Activated CD8-positive, alpha-beta memory T cell treated with anti-CD3 and anti-CD28 coated beads, Interleukin-2, amount 50 U/mL, for 24 hours (primary cell): ENCODE measurements at regions not wholly inside any gene's neighbourhood (a gene's known extent, or its start where the extent isn't known, plus 50 kb on each side); places are given as distances from the start of the nearest gene placed in this dataset.

Experiments
- DNase-seq: peaks from one replicate; pipeline ENCODE4 v3.0.0-alpha.2; 2020; ENCODE audit errors: extremely low read depth

GRCh38 chr2:177053038-177053437 is 159.6 kb upstream of the HNRNPA3 start:
- no peak for DNase-seq

DNA sequence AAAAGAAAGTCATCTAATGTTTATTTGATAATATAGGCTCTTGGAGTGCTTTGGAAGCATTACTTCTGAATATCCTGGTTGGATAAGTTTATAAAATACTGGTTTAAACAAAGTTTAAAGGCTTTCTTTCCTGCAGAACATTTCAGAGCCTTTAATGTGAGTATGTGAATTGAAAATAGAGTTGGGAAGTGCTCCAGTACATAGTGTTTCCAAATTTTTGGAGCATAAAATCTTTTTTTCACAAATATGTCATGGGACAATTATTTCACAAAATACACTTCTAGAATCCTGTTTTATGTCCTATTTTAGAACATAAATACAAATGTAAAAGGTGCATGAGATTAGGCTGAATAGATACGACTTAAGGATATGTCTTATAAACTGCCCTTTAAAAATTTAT is 158.9 kb upstream of the HNRNPA3 start:
- DNase-seq, result no peak

GRCh38 chr2:177056481-177056929 is 156.1 kb upstream of the HNRNPA3 start:
- DNase-seq, result no peak

- DNase-seq, result no peak
Measured at GRCh38 chr2:177058747-177059146, 153.8 kb upstream of the HNRNPA3 start.

- no peak for DNase-seq
Measured at GRCh38 chr2:177059293-177059692, 153.3 kb upstream of the HNRNPA3 start.

- DNase-seq, result no peak
Measured at GRCh38 chr2:177063331-177063730, 149.3 kb upstream of the HNRNPA3 start.

- DNase-seq, result no peak
Measured at GRCh38 chr2:177064422-177064821, 148.2 kb upstream of the HNRNPA3 start.

DNA sequence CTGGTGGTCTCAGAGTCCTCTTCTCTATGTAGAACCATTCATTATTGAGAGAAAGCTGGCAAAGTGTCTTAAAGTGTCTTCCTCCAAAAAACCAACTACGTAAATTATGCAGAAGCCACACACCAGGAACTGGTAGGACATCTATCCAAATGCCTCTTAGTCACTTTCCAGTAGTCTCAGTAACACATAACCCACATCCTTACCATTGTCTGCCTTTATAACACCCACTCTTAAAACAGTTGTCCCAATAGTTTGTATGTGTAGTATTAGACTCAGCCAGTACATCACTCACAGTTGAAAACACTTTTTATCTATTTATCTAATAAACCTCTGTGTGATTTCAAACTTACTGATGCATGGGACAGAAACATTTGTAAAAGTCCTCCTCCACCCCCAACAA is 143.6 kb upstream of the HNRNPA3 start:
- no peak for DNase-seq

- DNase-seq, result no peak
Measured at GRCh38 chr2:177072090-177072489, 140.5 kb upstream of the HNRNPA3 start.

DNA sequence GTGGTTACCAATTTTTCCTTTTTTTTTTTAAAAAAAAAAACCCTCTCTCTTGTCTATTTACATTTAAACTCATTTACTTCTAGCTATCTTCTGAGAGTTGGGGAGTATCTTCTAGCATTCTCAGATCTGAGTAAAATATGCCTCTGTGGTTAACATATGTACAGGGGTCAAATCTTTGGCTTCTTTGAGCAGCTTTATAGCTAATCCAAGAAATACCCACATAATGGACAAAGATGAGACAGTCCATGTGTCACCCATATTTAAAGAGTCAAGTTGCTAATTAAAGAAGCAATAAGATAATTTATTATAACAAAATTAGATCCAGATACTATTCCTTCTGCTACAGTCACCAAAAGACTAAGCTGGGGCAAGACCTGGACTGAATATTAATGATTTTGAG is 139.0 kb upstream of the HNRNPA3 start:
- DNase-seq, result no peak

DNA sequence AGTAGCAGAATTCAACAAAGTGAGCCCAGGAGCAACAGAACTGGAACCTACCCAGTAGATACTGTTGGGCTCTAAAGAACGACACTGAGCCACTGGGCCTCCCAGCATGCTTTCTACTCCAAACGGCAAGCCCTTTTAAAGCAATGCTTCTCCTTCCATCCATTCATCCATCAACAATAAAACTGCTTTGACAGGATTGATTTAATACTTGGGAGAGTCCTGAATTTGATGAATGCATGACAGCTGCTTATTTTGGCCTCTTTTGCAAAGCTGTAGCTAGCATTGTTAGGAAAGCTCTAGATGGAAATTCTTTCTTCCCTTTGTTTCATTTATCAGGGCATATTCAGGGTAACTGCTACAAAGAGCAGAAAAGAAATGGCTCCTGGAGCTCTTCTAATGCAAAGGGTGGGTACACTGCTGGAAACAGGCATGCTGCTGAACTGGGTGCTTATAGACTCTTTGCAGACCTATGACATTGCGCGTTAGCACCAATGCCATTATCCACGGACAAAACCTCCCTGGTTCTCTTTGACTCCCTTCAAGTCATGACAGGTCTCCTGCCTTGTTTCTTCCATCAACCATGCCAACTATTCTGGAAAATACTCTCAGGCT is 138.4 kb upstream of the HNRNPA3 start:
- DNase-seq, result no peak

DNA sequence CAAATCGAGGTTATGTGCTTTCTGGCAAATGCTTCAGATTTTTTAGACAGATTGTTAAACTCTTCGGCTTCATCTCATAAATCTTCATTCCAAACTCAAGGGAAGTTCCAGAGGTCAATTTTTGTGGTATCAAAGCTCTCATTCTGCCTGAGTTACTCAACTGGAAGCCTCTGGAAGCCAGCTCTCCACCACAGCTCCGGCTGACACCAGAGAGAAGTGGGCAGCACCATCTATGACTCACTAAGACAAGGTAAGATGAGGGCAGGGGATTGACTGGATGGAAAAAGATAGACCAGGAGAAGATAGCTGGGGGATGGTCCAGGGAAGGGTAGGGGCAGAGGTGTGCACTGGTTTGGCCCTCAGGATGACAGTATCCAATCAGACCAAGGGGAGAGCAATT is 137.3 kb upstream of the HNRNPA3 start:
- DNase-seq, result no peak

GRCh38 chr2:177076636-177077179 is 135.9 kb upstream of the HNRNPA3 start:
- no peak for DNase-seq

DNA sequence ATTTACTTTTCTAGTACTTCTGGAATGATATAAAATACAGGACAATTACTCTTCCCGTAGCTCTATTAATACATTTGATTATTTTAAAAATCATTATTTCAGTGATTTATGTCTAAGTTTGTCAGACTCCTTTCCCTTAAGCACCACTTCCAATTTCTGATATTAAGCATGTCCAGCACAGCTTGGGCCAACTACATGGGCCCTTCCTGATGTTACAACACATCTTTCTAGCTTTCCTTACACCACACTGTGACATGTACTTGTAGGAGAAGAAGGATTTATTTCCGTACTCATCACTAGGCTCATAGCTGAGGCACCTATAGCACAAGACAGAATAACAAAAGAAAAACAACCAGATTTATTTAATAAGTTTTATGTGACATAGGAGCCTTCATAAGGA is 134.8 kb upstream of the HNRNPA3 start:
- DNase-seq, result no peak

DNA sequence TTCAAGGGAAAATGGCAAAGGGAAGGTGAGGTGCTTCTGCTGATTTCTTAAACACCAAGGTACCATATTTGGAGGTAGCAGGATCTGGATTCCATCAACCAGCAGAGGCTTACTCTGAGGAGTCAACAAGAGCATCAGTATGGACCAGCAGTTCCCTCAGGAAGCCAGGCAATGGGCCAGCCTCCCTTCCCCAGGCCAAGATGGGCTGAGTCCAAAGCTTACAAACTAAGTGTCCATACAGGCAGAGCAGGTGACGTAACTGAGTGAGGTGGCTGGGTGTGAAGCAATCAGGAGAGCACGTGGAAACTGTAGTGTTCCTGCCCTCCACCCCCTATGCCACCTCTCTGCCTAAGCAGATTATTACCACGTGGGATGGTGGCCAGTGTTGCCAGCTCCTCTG is 134.2 kb upstream of the HNRNPA3 start:
- no peak for DNase-seq

GRCh38 chr2:177078855-177079254 is 133.7 kb upstream of the HNRNPA3 start:
- DNase-seq, result no peak

DNA sequence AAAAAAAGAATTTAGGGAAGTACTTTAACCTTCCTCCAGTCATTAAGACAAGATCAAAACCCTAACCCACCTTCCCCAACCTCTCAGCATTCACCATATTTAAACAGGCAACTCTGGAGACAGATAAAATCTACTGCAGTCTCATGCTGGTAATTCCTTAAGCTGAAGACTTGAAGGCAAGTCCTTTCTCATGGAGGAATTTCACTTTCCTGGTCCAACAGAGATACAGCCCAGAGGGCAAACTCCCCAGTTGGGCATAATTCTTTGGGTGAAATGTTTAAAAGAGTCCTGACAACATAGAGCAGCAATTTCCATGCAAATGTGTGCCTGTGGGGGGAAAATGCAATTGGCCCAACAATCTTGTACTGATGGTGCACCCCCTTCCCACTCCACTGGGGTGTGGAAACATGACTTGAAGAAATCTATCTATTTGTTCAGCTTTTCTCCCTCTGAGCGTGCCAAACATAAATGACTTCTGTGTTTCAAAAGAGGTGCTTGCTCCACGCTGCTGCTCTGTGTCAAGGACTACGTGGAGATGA is 131.8 kb upstream of the HNRNPA3 start:
- DNase-seq, result no peak

GRCh38 chr2:177084607-177085006 is 128.0 kb upstream of the HNRNPA3 start:
- DNase-seq, result no peak

DNA sequence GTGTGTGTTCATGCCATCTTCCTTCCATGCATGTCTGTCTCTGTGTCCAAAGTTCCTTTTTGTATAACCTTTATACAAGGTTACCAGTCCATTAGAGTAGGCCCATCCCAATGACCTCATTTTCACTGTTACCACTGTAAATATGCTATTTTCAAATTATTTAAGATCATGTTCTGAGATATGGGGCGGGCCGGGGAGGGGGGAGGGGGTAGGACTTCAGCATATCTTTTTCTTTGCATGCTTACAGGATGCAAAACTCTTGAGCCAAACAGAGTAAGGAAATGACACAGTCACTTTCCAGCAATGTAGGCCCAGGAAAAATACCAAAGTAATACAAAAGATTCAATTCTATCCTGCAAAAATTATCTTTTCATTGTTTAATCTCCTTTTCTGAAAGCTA is 124.1 kb upstream of the HNRNPA3 start:
- DNase-seq, result no peak

DNA sequence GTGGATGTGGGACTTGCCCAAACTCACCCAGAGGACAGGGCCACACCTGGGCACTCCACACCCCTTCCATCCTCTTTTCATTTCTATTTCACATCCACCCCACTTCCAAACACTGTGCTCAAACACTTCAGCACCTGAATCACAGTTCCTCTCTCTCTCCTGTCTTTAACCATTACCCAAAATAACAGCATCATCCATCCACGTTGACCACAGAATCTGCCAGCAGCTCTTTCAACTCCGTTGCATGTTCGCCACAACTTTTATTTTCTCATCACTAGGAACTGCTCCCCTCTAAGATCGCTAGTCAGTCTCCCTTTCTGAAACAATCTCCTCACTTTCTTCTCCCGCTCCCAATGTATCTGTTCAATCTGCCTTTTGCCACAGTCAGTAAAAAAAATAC is 121.6 kb upstream of the HNRNPA3 start:
- no peak for DNase-seq

GRCh38 chr2:177093371-177093770 is 119.2 kb upstream of the HNRNPA3 start:
- DNase-seq, result no peak

DNA sequence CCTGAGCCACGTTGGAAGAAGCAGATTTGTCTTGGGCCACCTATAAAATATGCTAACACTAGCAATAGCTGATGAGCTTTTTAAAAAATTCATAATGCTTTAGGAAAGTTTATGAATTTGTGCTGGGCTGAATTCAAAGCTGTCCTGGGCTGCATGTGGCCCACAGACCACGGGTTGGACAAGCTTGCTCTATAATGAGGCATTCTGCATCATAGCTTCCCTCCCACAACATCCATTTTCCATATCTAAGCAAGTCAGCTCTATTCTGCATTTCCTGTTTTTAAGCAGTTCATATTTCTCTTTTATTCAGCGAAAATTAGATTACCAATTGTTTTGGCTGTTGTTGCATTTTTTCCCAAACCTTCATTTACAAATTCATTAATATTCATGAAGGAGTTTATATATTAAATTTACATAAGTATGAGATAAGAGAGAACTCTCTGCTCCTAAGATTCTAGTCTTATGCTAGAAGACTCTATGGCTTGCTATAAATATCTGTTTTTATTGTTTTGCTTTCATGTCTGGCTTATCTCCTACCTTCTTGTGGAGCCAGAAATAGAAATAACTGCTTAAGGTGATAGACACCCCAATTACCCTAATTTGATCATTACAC is 114.5 kb upstream of the HNRNPA3 start:
- DNase-seq, result no peak

DNA sequence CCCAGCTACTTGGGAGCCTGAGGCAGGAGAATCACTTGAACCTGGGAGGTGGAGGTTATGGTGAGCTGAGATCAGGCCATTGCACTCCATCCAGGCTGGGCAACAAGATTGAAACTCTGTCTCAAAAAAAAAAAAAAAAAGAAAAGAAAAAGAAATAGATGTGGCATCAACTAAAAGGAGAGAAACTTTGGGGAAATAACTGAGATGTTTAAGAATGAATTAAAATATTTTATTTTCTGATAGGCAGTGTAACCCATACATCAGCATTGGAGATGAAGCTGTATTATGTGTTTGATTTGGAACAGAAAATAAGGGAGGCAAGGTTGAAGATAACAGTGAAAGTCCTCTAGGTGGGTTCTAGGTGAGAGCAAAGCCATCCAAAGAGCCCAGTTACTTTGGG is 110.7 kb upstream of the HNRNPA3 start:
- DNase-seq, result no peak
